HCT116 (cell line): ENCODE measurements at regions not wholly inside any gene's neighbourhood (a gene's known extent, or its start where the extent isn't known, plus 50 kb on each side); places are given as distances from the start of the nearest gene placed in this dataset.

Source experiments
- ATAC-seq: fragments of 200-7000 bp; cut with Tn5 transposase; 2 replicates; pipeline ENCODE4 v1.9.1; 2020; ENCODE audit warnings: mild to moderate bottlenecking, moderate library complexity
- BruUV-seq: library from RNA; stranded (reverse); fragments of 400-500 nt; replicated peaks from 2 replicates; lab custom pipeline; 2021; lab: Mats Ljungman, UMichigan
- CTCF ChIA-PET: fragments of 300-600 bp; sonication (Branson Sonifier 250); formaldehyde crosslinking; loops from one replicate; lab custom pipeline; 2021; ENCODE audit warnings: antibody characterized with exemption; lab: Charles Lee
- POLR2A ChIA-PET: fragments of 300-600, 350-600 bp; sonication (Branson Sonifier 250); formaldehyde crosslinking; loops from one replicate; lab custom pipeline; 2021; ENCODE audit warnings: antibody characterized with exemption; lab: Charles Lee
- RAD21 ChIA-PET, 2 experiments: fragments of 300-600 bp; sonication (Branson Sonifier 250); formaldehyde crosslinking; loops; one replicate each; lab custom pipeline; 2023; ENCODE audit warnings: low total read pairs in 2 of 2; ENCODE audit not compliant: uncharacterized antibody in 2 of 2, unreplicated experiment in 2 of 2, low non-redundant PET in 1 of 2; lab: Charles Lee
- DNase-seq: peaks from one replicate; pipeline ENCODE4 v3.0.0-alpha.2; 2010; ENCODE audit warnings: low read depth, low spot score
- H2AFZ ChIP-seq: fragments of 200-600 bp; shearing (Covaris generic), sonication (generic); 2 replicates; pipeline ENCODE4 v1.6.1; 2017; ENCODE audit warnings: low read depth, mixed run types, mixed read lengths, antibody characterized with exemption, low read length; ENCODE audit not compliant: poor library complexity, severe bottlenecking
- H3K27ac ChIP-seq: 2 replicates; pipeline ENCODE4 v1.5.1; 2012; ENCODE audit warnings: low read depth, low read length
- H3K27me3 ChIP-seq: fragments of 200-600 bp; sonication (generic); 2 replicates; pipeline ENCODE4 v1.6.1; 2016; ENCODE audit warnings: mixed run types, low read length, mixed read lengths; ENCODE audit not compliant: insufficient read depth
- H3K36me3 ChIP-seq, 2 experiments: fragments of 200-500 bp in 1 of 2; fragments of 200-600 bp in 1 of 2; sonication (Bioruptor generic) in 1 of 2; sonication (generic) in 1 of 2; 2 replicates each; pipeline versions ENCODE4 v1.5.1 to v1.6.1; 2014 to 2016; ENCODE audit warnings: low read length in 2 of 2, inconsistent platforms in 1 of 2, mixed read lengths in 1 of 2, mixed run types in 1 of 2; ENCODE audit not compliant: insufficient read depth in 2 of 2, control insufficient read depth in 1 of 2
- H3K4me1 ChIP-seq, 2 experiments: fragments of 200-600 bp in 1 of 2; sonication (generic) in 1 of 2; 2 replicates each; pipeline versions ENCODE4 v1.5.1 to v1.6.1; 2012 to 2017; ENCODE audit warnings: low read length in 2 of 2, inconsistent platforms in 1 of 2, mild to moderate bottlenecking in 1 of 2, mixed read lengths in 1 of 2, mixed run types in 1 of 2, moderate library complexity in 1 of 2; ENCODE audit not compliant: insufficient read depth in 2 of 2, control insufficient read depth in 1 of 2
- H3K4me2 ChIP-seq: fragments of 200-600 bp; sonication (generic); 2 replicates; pipeline ENCODE4 v1.6.1; 2017; ENCODE audit warnings: mixed run types, low read length, mixed read lengths
- H3K4me3 ChIP-seq, 2 experiments: fragments of 200-600 bp in 1 of 2; sonication (generic) in 1 of 2; replicated peaks in 1 of 2; 2 replicates each; pipeline ENCODE4 v1.5.1; 2011 to 2016; ENCODE audit warnings: low read length in 2 of 2, control low read depth in 1 of 2, low read depth in 1 of 2, mild to moderate bottlenecking in 1 of 2, mixed read lengths in 1 of 2, mixed run types in 1 of 2
- H3K79me2 ChIP-seq: fragments of 200-600 bp; sonication (generic); 2 replicates; pipeline ENCODE4 v1.6.1; 2017; ENCODE audit warnings: mild to moderate bottlenecking, mixed run types, low read length, moderate library complexity, mixed read lengths; ENCODE audit not compliant: insufficient read depth
- H3K9ac ChIP-seq: fragments of 200-600 bp; sonication (generic); 2 replicates; pipeline ENCODE4 v1.6.1; 2016; ENCODE audit warnings: low read length, mixed read lengths
- H3K9me2 ChIP-seq: fragments of 200-600 bp; sonication (generic), shearing (Covaris generic); 2 replicates; pipeline ENCODE4 v1.6.1; 2017; ENCODE audit warnings: mixed run types, mild to moderate bottlenecking, moderate library complexity; ENCODE audit not compliant: insufficient read depth
- H3K9me3 ChIP-seq, 2 experiments: fragments of 200-500 bp in 1 of 2; fragments of 200-600 bp in 1 of 2; sonication (Bioruptor generic) in 1 of 2; sonication (generic) in 1 of 2; 2 replicates each; pipeline ENCODE4 v1.6.1; 2014 to 2017; ENCODE audit warnings: low read length in 2 of 2, mixed read lengths in 2 of 2, inconsistent platforms in 1 of 2, low read depth in 1 of 2, mild to moderate bottlenecking in 1 of 2, mixed run types in 1 of 2, moderate library complexity in 1 of 2; ENCODE audit not compliant: control insufficient read depth in 1 of 2, insufficient read depth in 1 of 2
- H4K20me1 ChIP-seq: fragments of 200-600 bp; sonication (generic), shearing (Covaris generic); 2 replicates; pipeline ENCODE4 v1.6.1; 2017; ENCODE audit warnings: mixed run types, mild to moderate bottlenecking, moderate library complexity; ENCODE audit not compliant: insufficient read depth
- ATF3 ChIP-seq: IDR thresholded peaks from 2 replicates; pipeline ENCODE4 v1.6.1; 2012
- CBX3 ChIP-seq: IDR thresholded peaks from 2 replicates; pipeline ENCODE4 v1.6.1; 2012; ENCODE audit warnings: low read depth
- CEBPB ChIP-seq: IDR thresholded peaks from 2 replicates; pipeline ENCODE4 v1.6.1; 2012; ENCODE audit warnings: low read depth
- CTCF ChIP-seq, 3 experiments: fragments of 200-600 bp in 1 of 3; sonication (generic) in 1 of 3; IDR thresholded peaks in 2 of 3; conservative IDR thresholded peaks in 1 of 3; 2 replicates each; pipeline ENCODE4 v1.5.1; 2012 to 2017; ENCODE audit warnings: low read depth in 2 of 3, low read length in 2 of 3, antibody characterized with exemption in 1 of 3, borderline replicate concordance in 1 of 3, control low read depth in 1 of 3, mild to moderate bottlenecking in 1 of 3, mixed read lengths in 1 of 3, mixed run types in 1 of 3, moderate library complexity in 1 of 3; ENCODE audit not compliant: insufficient read depth in 1 of 3
- ELF1 ChIP-seq: IDR thresholded peaks from 2 replicates; pipeline ENCODE4 v1.6.1; 2012; ENCODE audit warnings: low read depth, borderline replicate concordance
- EZH2 ChIP-seq: fragments of 200-600 bp; sonication (generic); IDR thresholded peaks from 2 replicates; pipeline ENCODE4 v1.6.1; 2017; ENCODE audit warnings: antibody characterized with exemption, mixed run types
- FOSL1 ChIP-seq: IDR thresholded peaks from 2 replicates; pipeline ENCODE4 v1.6.1; 2012; ENCODE audit warnings: low read depth
- JUND ChIP-seq: IDR thresholded peaks from 2 replicates; pipeline ENCODE4 v1.6.1; 2012
- MAX ChIP-seq: IDR thresholded peaks from 2 replicates; pipeline ENCODE4 v1.6.1; 2012
- POLR2A ChIP-seq: IDR thresholded peaks from 2 replicates; pipeline ENCODE4 v1.7.0; 2011; ENCODE audit warnings: borderline replicate concordance; ENCODE audit not compliant: insufficient read depth, insufficient read length; ENCODE audit errors: extremely low read depth
- POLR2AphosphoS5 ChIP-seq: IDR thresholded peaks from 2 replicates; pipeline ENCODE4 v1.6.1; 2011; ENCODE audit warnings: mild to moderate bottlenecking, low read depth, low read length, moderate library complexity
- RAD21 ChIP-seq: IDR thresholded peaks from 2 replicates; pipeline ENCODE4 v1.6.1; 2012; ENCODE audit warnings: low read depth, mild to moderate bottlenecking
- SIN3A ChIP-seq: IDR thresholded peaks from 2 replicates; pipeline ENCODE4 v1.6.1; 2012; ENCODE audit warnings: low read depth
- TCF7L2 ChIP-seq: IDR thresholded peaks from 2 replicates; pipeline ENCODE4 v1.7.0; 2011; ENCODE audit warnings: borderline replicate concordance, inconsistent platforms; ENCODE audit not compliant: insufficient read depth, insufficient read length; ENCODE audit errors: extremely low read depth
- YY1 ChIP-seq: IDR thresholded peaks from 2 replicates; pipeline ENCODE4 v1.6.1; 2011; ENCODE audit warnings: low read length, low read depth, moderate library complexity, mild to moderate bottlenecking; ENCODE audit not compliant: insufficient replicate concordance; ENCODE audit errors: extremely low read depth
- ZFX ChIP-seq: fragments of 450-650 bp; IDR thresholded peaks from 2 replicates; pipeline ENCODE4 v1.6.1; 2017
- ZNF274 ChIP-seq: fragments of 200-500 bp; sonication (Bioruptor generic); IDR thresholded peaks from 2 replicates; pipeline ENCODE4 v1.6.1; 2014; ENCODE audit warnings: mild to moderate bottlenecking, low read depth, low read length, inconsistent platforms
- intact Hi-C: fragments of 100-400 bp; cut with micrococcal nuclease; formaldehyde crosslinking; loops from 2 replicates; pipeline ENCODE4 v1.10.0; 2022

GRCh38 chr12:67816269-67816668 is 167.7 kb downstream of the DYRK2 start:
- H3K9ac ChIP-seq = no peak overlapping the region
- H3K4me2 ChIP-seq = no peak overlapping the region
- TF ChIP-seq EZH2 (no peak), RAD21 (no peak), CEBPB (no peak), MAX (no peak), CTCF (IDR thresholded peaks at IDR 0.05 in 2 of 3, conservative IDR thresholded peaks at IDR 0.05 in 1 of 3; ENCODE audit: borderline replicate concordance in 1 of 3, insufficient read depth in 1 of 3, low read depth in 2 of 3, low read length in 2 of 3) (no peak), FOSL1 (no peak), JUND (no peak), CBX3 (no peak), POLR2A (no peak), ZNF274 (no peak), ZFX (no peak)
- no peaks in the 10 kb centered on the region for H3K79me2 ChIP-seq
- ChIA-PET RAD21 (no interaction called here), CTCF (no interaction called here), POLR2A (no interaction called here)
- intact Hi-C loops = no loop called here
- ATAC-seq (no peak), DNase-seq (no peak)
- H3K27me3 ChIP-seq = no peaks in the 10 kb centered on the region
- BruUV-seq = no TSS peak
- no peaks in the 10 kb centered on the region; a peak in 2 of 4 replicates for H3K9me3 ChIP-seq
- H3K4me1 ChIP-seq = no peaks in the 10 kb centered on the region
- H3K36me3 ChIP-seq = no peaks in the 10 kb centered on the region
- H3K4me3 ChIP-seq = no peak overlapping the region
- no peak overlapping the region for H2AFZ ChIP-seq
- H3K9me2 ChIP-seq = no peaks in the 10 kb centered on the region
- no peak overlapping the region for H3K27ac ChIP-seq
- no peaks in the 10 kb centered on the region for H4K20me1 ChIP-seq

- Histone ChIP-seq H3K79me2 (no peaks in the 10 kb centered on the region), H3K4me1 (no peaks in the 10 kb centered on the region), H3K27ac (no peak overlapping the region), H3K9me2 (no peaks in the 10 kb centered on the region), H3K36me3 (no peaks in the 10 kb centered on the region), H2AFZ (no peak overlapping the region), H3K4me3 (no peak overlapping the region), H3K9me3 (no peaks in the 10 kb centered on the region; a peak in 2 of 4 replicates), H4K20me1 (no peaks in the 10 kb centered on the region), H3K27me3 (no peaks in the 10 kb centered on the region), H3K9ac (no peak overlapping the region), H3K4me2 (no peak overlapping the region)
- ChIA-PET POLR2A (no interaction called here), CTCF (no interaction called here), RAD21 (no interaction called here)
- BruUV-seq = no TSS peak
- intact Hi-C loops = no loop called here
- ATAC-seq = no peak
- no peak for DNase-seq
- TF ChIP-seq RAD21 (no peak), JUND (no peak), YY1 (no peak), ELF1 (no peak), TCF7L2 (no peak), EZH2 (no peak), SIN3A (no peak), CTCF (IDR thresholded peaks at IDR 0.05 in 2 of 3, conservative IDR thresholded peaks at IDR 0.05 in 1 of 3; ENCODE audit: borderline replicate concordance in 1 of 3, insufficient read depth in 1 of 3, low read depth in 2 of 3, low read length in 2 of 3) (no peak), ZFX (no peak), CBX3 (no peak), ATF3 (no peak), POLR2AphosphoS5 (no peak)
Measured at GRCh38 chr12:67818459-67818903, 169.9 kb downstream of the DYRK2 start.
